ENCODE measurements at regions not wholly inside any gene's neighbourhood (a gene's known extent, or its start where the extent isn't known, plus 50 kb on each side); places are given as distances from the start of the nearest gene placed in this dataset.

- no peak for TF ChIP-seq CTCF (IDR thresholded peaks at IDR 0.05; ENCODE audit: low read length)
- no peak for TF ChIP-seq EZH2 (IDR thresholded peaks at IDR 0.05; ENCODE audit: borderline replicate concordance, low read length)
Observed at GRCh38 chr5:144896473-144896872, 725.8 kb downstream of the KCTD16 start.

Data from OCI-LY1 (cell line).